Ovary (tissue), 3 donors: ENCODE measurements at regions not wholly inside any gene's neighbourhood (a gene's known extent, or its start where the extent isn't known, plus 50 kb on each side); places are given as distances from the start of the nearest gene placed in this dataset.

Experiments
- CTCF ChIP-seq, 3 donors: fragments of 450-650 bp in 2 of 3; fragments of 200-600 bp in 1 of 3; IDR thresholded peaks; one replicate each; pipeline versions ENCODE4 v1.5.1 to v1.8.0; 2016 to 2022; ENCODE audit warnings: antibody characterized with exemption in 3 of 3, mild to moderate bottlenecking in 1 of 3
- EP300 ChIP-seq: sonication (generic); formaldehyde crosslinking; IDR thresholded peaks from one replicate; pipeline ENCODE4 v1.6.1; 2017; ENCODE audit warnings: antibody characterized with exemption
- POLR2A ChIP-seq: fragments of 450-650 bp; IDR thresholded peaks from one replicate; pipeline ENCODE4 v1.6.1; 2017; ENCODE audit warnings: antibody characterized with exemption, mild to moderate bottlenecking, moderate library complexity
- donor health status: DM: no; HTN: no; CAD: no.

- TF ChIP-seq CTCF (IDR thresholded peaks at IDR 0.05) (no peak), POLR2A (no peak), EP300 (no peak)
These were observed 852.9 kb downstream of the DCDC2C start for GRCh38 chr2:4556135-4556896.
